HG03108 (cell line): ENCODE measurements at regions not wholly inside any gene's neighbourhood (a gene's known extent, or its start where the extent isn't known, plus 50 kb on each side); places are given as distances from the start of the nearest gene placed in this dataset.

Experiments
- ATAC-seq: cut with Tn5 transposase; IDR thresholded peaks from one replicate; pipeline ENCODE4 v1.9.1; 2021; ENCODE audit warnings: moderate library complexity; ENCODE audit not compliant: unreplicated experiment

- no peak for ATAC-seq
These were observed 361.2 kb downstream of the RNF144B start for GRCh38 chr6:18748314-18748713.

- no peak for ATAC-seq
These were observed 365.3 kb downstream of the RNF144B start for GRCh38 chr6:18752278-18753068.

GRCh38 chr6:18753076-18753475, 365.9 kb downstream of the RNF144B start:
- ATAC-seq = no peak

GRCh38 chr6:18763086-18763485, 375.9 kb downstream of the RNF144B start:
- no peak for ATAC-seq

- ATAC-seq = no peak
These were observed 397.6 kb downstream of the RNF144B start for GRCh38 chr6:18784794-18785193.

- no peak for ATAC-seq
These were observed 398.8 kb downstream of the RNF144B start for GRCh38 chr6:18785810-18786490.

- no peak for ATAC-seq
These were observed 405.7 kb downstream of the RNF144B start for GRCh38 chr6:18792866-18793265.

GRCh38 chr6:18795726-18796125, 408.6 kb downstream of the RNF144B start:
- no peak for ATAC-seq

GRCh38 chr6:18820725-18821124, 433.6 kb downstream of the RNF144B start:
- ATAC-seq = no peak

GRCh38 chr6:18823782-18824386, 436.7 kb downstream of the RNF144B start:
- no peak for ATAC-seq

- no peak for ATAC-seq
These were observed 442.2 kb downstream of the RNF144B start for GRCh38 chr6:18829272-18829870.

GRCh38 chr6:18835976-18836375, 448.8 kb downstream of the RNF144B start:
- ATAC-seq = no peak

GRCh38 chr6:18837013-18837412, 449.9 kb downstream of the RNF144B start:
- ATAC-seq = no peak

- no peak for ATAC-seq
These were observed 455.4 kb downstream of the RNF144B start for GRCh38 chr6:18842534-18842933.

- ATAC-seq = no peak
These were observed 458.7 kb downstream of the RNF144B start for GRCh38 chr6:18845896-18846295.

- no peak for ATAC-seq
These were observed 459.2 kb downstream of the RNF144B start for GRCh38 chr6:18846327-18846726.

- ATAC-seq = no peak
These were observed 474.1 kb downstream of the RNF144B start for GRCh38 chr6:18861204-18861603.

GRCh38 chr6:18883268-18883667, 496.1 kb downstream of the RNF144B start:
- ATAC-seq = no peak

- ATAC-seq = no peak
These were observed 496.7 kb downstream of the RNF144B start for GRCh38 chr6:18883851-18884250.

- no peak for ATAC-seq
These were observed 506.6 kb downstream of the RNF144B start for GRCh38 chr6:18893540-18894269.

- no peak for ATAC-seq
These were observed 510.2 kb downstream of the RNF144B start for GRCh38 chr6:18897350-18897749.
